ENCODE measurements at regions not wholly inside any gene's neighbourhood (a gene's known extent, or its start where the extent isn't known, plus 50 kb on each side); places are given as distances from the start of the nearest gene placed in this dataset.

GRCh38 chr16:6209355-6209930 is 1111.8 kb upstream of the EEF2KMT start:
- Mint-ChIP-seq H3K27ac (no peak overlapping the region), H3K4me1 (ENCODE audit: unreplicated experiment) (no peaks in the 10 kb centered on the region), H3K4me3 (no peak overlapping the region), H3K9me3 (no peaks in the 10 kb centered on the region), H3K27me3 (peaks cover 12% of the 10 kb centered on the region), H3K36me3 (no peaks in the 10 kb centered on the region)
- no peak for TF ChIP-seq CTCF (conservative IDR thresholded peaks at IDR 0.05)
- no peak for DNase-seq (ENCODE audit: extremely low spot score, unreplicated experiment)

GRCh38 chr16:6207580-6207979 is 1110.0 kb upstream of the EEF2KMT start:
- Mint-ChIP-seq H3K27ac (no peak overlapping the region), H3K27me3 (peaks cover 3% of the 10 kb centered on the region), H3K4me3 (no peak overlapping the region), H3K36me3 (no peaks in the 10 kb centered on the region), H3K4me1 (ENCODE audit: unreplicated experiment) (no peaks in the 10 kb centered on the region), H3K9me3 (no peaks in the 10 kb centered on the region)
- no peak for DNase-seq (ENCODE audit: extremely low spot score, unreplicated experiment)
- no peak for TF ChIP-seq CTCF (conservative IDR thresholded peaks at IDR 0.05)

GRCh38 chr16:6207124-6207523 is 1109.5 kb upstream of the EEF2KMT start:
- Mint-ChIP-seq H3K27ac (no peak overlapping the region), H3K4me3 (no peak overlapping the region), H3K4me1 (ENCODE audit: unreplicated experiment) (no peaks in the 10 kb centered on the region), H3K36me3 (no peaks in the 10 kb centered on the region), H3K9me3 (no peaks in the 10 kb centered on the region), H3K27me3 (peaks cover 3% of the 10 kb centered on the region)
- no peak for DNase-seq (ENCODE audit: extremely low spot score, unreplicated experiment)
- no peak for TF ChIP-seq CTCF (conservative IDR thresholded peaks at IDR 0.05)

- DNase-seq (ENCODE audit: extremely low spot score, unreplicated experiment), result no peak
- Mint-ChIP-seq H3K36me3 (no peaks in the 10 kb centered on the region), H3K4me3 (no peak overlapping the region), H3K4me1 (ENCODE audit: unreplicated experiment) (no peaks in the 10 kb centered on the region), H3K27me3 (peaks cover 3% of the 10 kb centered on the region), H3K27ac (no peak overlapping the region), H3K9me3 (no peaks in the 10 kb centered on the region)
- no peak for TF ChIP-seq CTCF (conservative IDR thresholded peaks at IDR 0.05)
Measured at GRCh38 chr16:6206080-6206479, 1108.5 kb upstream of the EEF2KMT start.

- H3K9me3 Mint-ChIP-seq, result no peaks in the 10 kb centered on the region
- H3K4me3 Mint-ChIP-seq, result no peak overlapping the region
- H3K27ac Mint-ChIP-seq, result no peak overlapping the region
- H3K4me1 Mint-ChIP-seq (ENCODE audit: unreplicated experiment), result no peaks in the 10 kb centered on the region
- H3K36me3 Mint-ChIP-seq, result no peaks in the 10 kb centered on the region
- H3K27me3 Mint-ChIP-seq, result peaks cover 3% of the 10 kb centered on the region
- TF ChIP-seq CTCF (conservative IDR thresholded peaks at IDR 0.05), result no peak
- no peak for DNase-seq (ENCODE audit: extremely low spot score, unreplicated experiment)
Measured at GRCh38 chr16:6204945-6205344, 1107.3 kb upstream of the EEF2KMT start.

GRCh38 chr16:6200861-6201260 is 1103.3 kb upstream of the EEF2KMT start:
- DNase-seq (ENCODE audit: extremely low spot score, unreplicated experiment), result no peak
- Mint-ChIP-seq H3K4me3 (no peak overlapping the region), H3K36me3 (no peaks in the 10 kb centered on the region), H3K9me3 (no peaks in the 10 kb centered on the region), H3K4me1 (ENCODE audit: unreplicated experiment) (no peaks in the 10 kb centered on the region), H3K27ac (no peak overlapping the region), H3K27me3 (peaks cover 8% of the 10 kb centered on the region)
- TF ChIP-seq CTCF (conservative IDR thresholded peaks at IDR 0.05), result no peak
